IMR-90 (cell line): ENCODE measurements at regions not wholly inside any gene's neighbourhood (a gene's known extent, or its start where the extent isn't known, plus 50 kb on each side); places are given as distances from the start of the nearest gene placed in this dataset.

Experiments used
- ATAC-seq: fragments of 200-7000 bp; cut with Tn5 transposase; 2 replicates; pipeline ENCODE4 v1.9.1; 2020; ENCODE audit warnings: low read depth, mild to moderate bottlenecking, moderate library complexity
- BruUV-seq: library from RNA; stranded (reverse); fragments of 400-500 nt; replicated peaks from 2 replicates; lab custom pipeline; 2021; lab: Mats Ljungman, UMichigan
- CTCF ChIA-PET: fragments of 300-600 bp; formaldehyde crosslinking; extraction: SDS; loops from one replicate; lab custom pipeline; 2021; ENCODE audit warnings: antibody characterized with exemption; lab: Yijun Ruan, JAX
- POLR2A ChIA-PET: fragments of 300-600 bp; sonication (Branson Sonifier 250); formaldehyde crosslinking; loops from one replicate; lab custom pipeline; 2022; ENCODE audit warnings: antibody characterized with exemption; ENCODE audit not compliant: unreplicated experiment; lab: Charles Lee
- DNase-seq: peaks from one replicate; pipeline ENCODE4 v3.0.0; 2013
- H2AFZ ChIP-seq: replicated peaks from 2 replicates; pipeline ENCODE3; 2013; ENCODE audit warnings: low read length, mild to moderate bottlenecking; ENCODE audit not compliant: poor library complexity
- H2AK5ac ChIP-seq: 2 replicates; pipeline ENCODE4 v1.6.1; 2013; ENCODE audit warnings: low read depth, low read length, inconsistent platforms
- H2AK9ac ChIP-seq: replicated peaks from 2 replicates; pipeline ENCODE3; 2013; ENCODE audit warnings: mild to moderate bottlenecking, low read depth, low read length, moderate library complexity; ENCODE audit not compliant: poor library complexity
- H2BK120ac ChIP-seq: 2 replicates; pipeline ENCODE4 v1.6.1; 2013; ENCODE audit warnings: low read depth, low read length, inconsistent platforms
- H2BK15ac ChIP-seq: 3 replicates; pipeline ENCODE4 v1.6.1; 2013; ENCODE audit warnings: low read depth, low read length, inconsistent platforms
- H2BK20ac ChIP-seq: 2 replicates; pipeline ENCODE4 v1.6.1; 2013; ENCODE audit warnings: low read depth, mild to moderate bottlenecking, inconsistent platforms, low read length, moderate library complexity
- H2BK5ac ChIP-seq: 2 replicates; pipeline ENCODE4 v1.6.1; 2013; ENCODE audit warnings: mild to moderate bottlenecking, low read depth, low read length, inconsistent platforms; ENCODE audit not compliant: poor library complexity, severe bottlenecking
- H3K14ac ChIP-seq: replicated peaks from 2 replicates; pipeline ENCODE4 v1.6.1; 2013; ENCODE audit warnings: low read depth, low read length, inconsistent platforms
- H3K18ac ChIP-seq: 2 replicates; pipeline ENCODE4 v1.6.1; 2013; ENCODE audit warnings: low read depth, low read length, control low read depth
- H3K23ac ChIP-seq: 2 replicates; pipeline ENCODE4 v1.6.1; 2013; ENCODE audit warnings: low read depth, low read length, inconsistent platforms
- H3K27ac ChIP-seq: 2 replicates; pipeline ENCODE4 v1.5.1; 2013; ENCODE audit warnings: mild to moderate bottlenecking, control low read depth, low read length; ENCODE audit not compliant: insufficient read depth
- H3K27me3 ChIP-seq: 2 replicates; pipeline ENCODE4 v1.6.1; 2013; ENCODE audit warnings: low read length; ENCODE audit not compliant: control insufficient read depth, insufficient read depth
- H3K36me3 ChIP-seq: 2 replicates; pipeline ENCODE4 v1.6.1; 2013; ENCODE audit warnings: low read length, mixed read lengths; ENCODE audit not compliant: control insufficient read depth, insufficient read depth
- H3K4ac ChIP-seq: 2 replicates; pipeline ENCODE4 v1.6.1; 2013; ENCODE audit warnings: low read depth, low read length, inconsistent platforms
- H3K4me1 ChIP-seq: 2 replicates; pipeline ENCODE4 v1.6.1; 2013; ENCODE audit warnings: low read length, mixed read lengths; ENCODE audit not compliant: control insufficient read depth, insufficient read depth
- H3K4me2 ChIP-seq: 2 replicates; pipeline ENCODE4 v1.6.1; 2013; ENCODE audit warnings: low read depth, mild to moderate bottlenecking, control low read depth, low read length, moderate library complexity
- H3K4me3 ChIP-seq: 2 replicates; pipeline ENCODE4 v1.5.1; 2013; ENCODE audit warnings: low read depth, mild to moderate bottlenecking, control low read depth, low read length, moderate library complexity; ENCODE audit not compliant: insufficient read depth
- H3K56ac ChIP-seq: 2 replicates; pipeline ENCODE4 v1.6.1; 2013; ENCODE audit warnings: low read length, inconsistent platforms; ENCODE audit not compliant: insufficient read depth; ENCODE audit errors: extremely low read depth
- H3K79me1 ChIP-seq, 2 experiments: 2 replicates each; pipeline ENCODE4 v1.6.1; 2013; ENCODE audit warnings: low read length in 2 of 2, inconsistent platforms in 1 of 2, low read depth in 1 of 2
- H3K9ac ChIP-seq: 2 replicates; pipeline ENCODE4 v1.6.1; 2013; ENCODE audit warnings: low read depth, low read length, control low read depth
- H3K9me1 ChIP-seq: 2 replicates; pipeline ENCODE4 v1.6.1; 2013; ENCODE audit warnings: low read length, inconsistent platforms; ENCODE audit not compliant: insufficient read depth
- H3K9me3 ChIP-seq: 2 replicates; pipeline ENCODE4 v1.6.1; 2013; ENCODE audit warnings: low read length; ENCODE audit not compliant: control insufficient read depth, insufficient read depth
- H4K20me1 ChIP-seq: 2 replicates; pipeline ENCODE4 v1.6.1; 2013; ENCODE audit warnings: low read length, inconsistent platforms; ENCODE audit not compliant: insufficient read depth
- H4K5ac ChIP-seq: 2 replicates; pipeline ENCODE4 v1.6.1; 2013; ENCODE audit warnings: mild to moderate bottlenecking, low read depth, low read length, control low read depth
- H4K8ac ChIP-seq, 2 experiments: 2 replicates each; pipeline ENCODE4 v1.6.1; 2013; ENCODE audit warnings: low read depth in 2 of 2, low read length in 2 of 2, control low read depth in 1 of 2, inconsistent platforms in 1 of 2
- H4K91ac ChIP-seq: 2 replicates; pipeline ENCODE4 v1.6.1; 2013; ENCODE audit warnings: low read depth, low read length, inconsistent platforms; ENCODE audit not compliant: insufficient read depth
- BHLHE40 ChIP-seq: fragments of 150-350 bp; IDR thresholded peaks from 2 replicates; pipeline ENCODE4 v1.6.1; 2016; ENCODE audit warnings: mild to moderate bottlenecking, low read depth, low read length
- CEBPB ChIP-seq: IDR thresholded peaks from 2 replicates; pipeline ENCODE4 v1.6.1; 2012; ENCODE audit warnings: low read depth, low read length, improper control_type of control experiment
- CHD1 ChIP-seq: IDR thresholded peaks from 2 replicates; pipeline ENCODE4 v1.6.1; 2012; ENCODE audit warnings: low read depth, low read length, improper control_type of control experiment
- FOS ChIP-seq: fragments of 150-350 bp; IDR thresholded peaks from 2 replicates; pipeline ENCODE4 v1.6.1; 2016; ENCODE audit warnings: low read depth, low read length
- MAFK ChIP-seq: IDR thresholded peaks from 2 replicates; pipeline ENCODE4 v1.6.1; 2012; ENCODE audit warnings: low read depth, low read length, improper control_type of control experiment
- MAZ ChIP-seq: IDR thresholded peaks from 2 replicates; pipeline ENCODE4 v1.6.1; 2012; ENCODE audit warnings: low read depth, mild to moderate bottlenecking, low read length, improper control_type of control experiment, moderate library complexity, borderline replicate concordance
- MXI1 ChIP-seq: IDR thresholded peaks from 2 replicates; pipeline ENCODE4 v1.6.1; 2012; ENCODE audit warnings: low read depth, mild to moderate bottlenecking, low read length, moderate library complexity, borderline replicate concordance
- NFE2L2 ChIP-seq: fragments of 150-350 bp; IDR thresholded peaks from 2 replicates; pipeline ENCODE4 v1.6.1; 2016; ENCODE audit warnings: low read depth, mild to moderate bottlenecking, low read length
- POLR2A ChIP-seq: IDR thresholded peaks from 2 replicates; pipeline ENCODE4 v1.6.1; 2012; ENCODE audit warnings: mild to moderate bottlenecking, low read depth, low read length
- RAD21 ChIP-seq: IDR thresholded peaks from 2 replicates; pipeline ENCODE4 v1.6.1; 2012; ENCODE audit warnings: low read length, improper control_type of control experiment
- RCOR1 ChIP-seq: IDR thresholded peaks from 2 replicates; pipeline ENCODE4 v1.6.1; 2012; ENCODE audit warnings: mild to moderate bottlenecking, low read length, improper control_type of control experiment; ENCODE audit not compliant: insufficient replicate concordance
- RFX5 ChIP-seq: IDR thresholded peaks from 2 replicates; pipeline ENCODE4 v1.8.0; 2012; ENCODE audit warnings: low read depth, mild to moderate bottlenecking, low read length, moderate library complexity
- SMC3 ChIP-seq: fragments of 150-350 bp; IDR thresholded peaks from 2 replicates; pipeline ENCODE4 v1.6.1; 2016; ENCODE audit warnings: low read depth, mild to moderate bottlenecking, antibody characterized with exemption, low read length, moderate library complexity
- USF2 ChIP-seq: fragments of 150-350 bp; IDR thresholded peaks from 2 replicates; pipeline ENCODE4 v1.6.1; 2017; ENCODE audit warnings: mild to moderate bottlenecking, antibody characterized with exemption, low read length, low read depth
- WGBS, 2 experiments: methylation state at CpG; one replicate each; pipeline versions ENCODE4 v1.1.5 to v1.1.7; 2013; ENCODE audit warnings: missing lambda C conversion rate in 2 of 2; ENCODE audit not compliant: insufficient read length in 1 of 2; ENCODE audit errors: extremely low coverage in 2 of 2; 5-methylcytosine and 5-hydroxymethylcytosine counted together
- dilution Hi-C: fragments of 300-500 bp; cut with HindIII; formaldehyde crosslinking; loops from one replicate; pipeline ENCODE4 v1.14.3; 2018; ENCODE audit warnings: low sequenced_read_pairs; ENCODE audit not compliant: unreplicated experiment
- in situ Hi-C: fragments of 300-500 bp; cut with MboI; formaldehyde crosslinking; loops from 3 replicates; pipeline ENCODE4 v1.14.3; 2019; ENCODE audit warnings: low sequenced_read_pairs, inconsistent platforms, mixed read lengths
- intact Hi-C: fragments of 100-400 bp; cut with micrococcal nuclease; formaldehyde crosslinking; loops from 2 replicates; pipeline ENCODE4 v1.10.0; 2022
- TF ChIP-seq, protein P1 (sequence below): fragments of 150-350 bp; IDR thresholded peaks from 2 replicates; pipeline ENCODE4 v1.6.1; 2016; ENCODE audit warnings: low read depth, mild to moderate bottlenecking, low read length, moderate library complexity, borderline replicate concordance
- TF ChIP-seq, protein P2 (sequence below): conservative IDR thresholded peaks from 2 replicates; pipeline ENCODE4 v1.5.1; 2012; ENCODE audit warnings: mild to moderate bottlenecking, low read depth, low read length, improper control_type of control experiment

- POLR2A ChIA-PET: no interaction called here
- no peak overlapping the region for H3K14ac ChIP-seq
- WGBS, 2 experiments: no CpG with 5 or more reads among the region's 2 CpGs
- intact Hi-C loops: no loop called here
- no peaks in the 10 kb centered on the region for H3K79me1 ChIP-seq
- no peaks in the 10 kb centered on the region for H3K36me3 ChIP-seq
- DNase-seq: no peak
- H4K20me1 ChIP-seq: no peaks in the 10 kb centered on the region
- H2AK9ac ChIP-seq: no peak overlapping the region
- H2BK15ac ChIP-seq: no peak overlapping the region
- no peak for ATAC-seq
- H3K18ac ChIP-seq: no peak overlapping the region
- H3K27me3 ChIP-seq: no peaks in the 10 kb centered on the region
- no peak overlapping the region for H3K27ac ChIP-seq
- no peak overlapping the region for H3K4ac ChIP-seq
- no peak overlapping the region for H3K4me3 ChIP-seq
- no peak overlapping the region for H3K4me2 ChIP-seq
- H3K23ac ChIP-seq: no peak overlapping the region
- no peaks in the 10 kb centered on the region for H3K4me1 ChIP-seq
- TF ChIP-seq RAD21: no peak
- TF ChIP-seq, protein P1, sequence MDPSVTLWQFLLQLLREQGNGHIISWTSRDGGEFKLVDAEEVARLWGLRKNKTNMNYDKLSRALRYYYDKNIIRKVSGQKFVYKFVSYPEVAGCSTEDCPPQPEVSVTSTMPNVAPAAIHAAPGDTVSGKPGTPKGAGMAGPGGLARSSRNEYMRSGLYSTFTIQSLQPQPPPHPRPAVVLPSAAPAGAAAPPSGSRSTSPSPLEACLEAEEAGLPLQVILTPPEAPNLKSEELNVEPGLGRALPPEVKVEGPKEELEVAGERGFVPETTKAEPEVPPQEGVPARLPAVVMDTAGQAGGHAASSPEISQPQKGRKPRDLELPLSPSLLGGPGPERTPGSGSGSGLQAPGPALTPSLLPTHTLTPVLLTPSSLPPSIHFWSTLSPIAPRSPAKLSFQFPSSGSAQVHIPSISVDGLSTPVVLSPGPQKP: no peak
- TF ChIP-seq MXI1: no peak
- TF ChIP-seq CEBPB: no peak
- TF ChIP-seq, protein P2, sequence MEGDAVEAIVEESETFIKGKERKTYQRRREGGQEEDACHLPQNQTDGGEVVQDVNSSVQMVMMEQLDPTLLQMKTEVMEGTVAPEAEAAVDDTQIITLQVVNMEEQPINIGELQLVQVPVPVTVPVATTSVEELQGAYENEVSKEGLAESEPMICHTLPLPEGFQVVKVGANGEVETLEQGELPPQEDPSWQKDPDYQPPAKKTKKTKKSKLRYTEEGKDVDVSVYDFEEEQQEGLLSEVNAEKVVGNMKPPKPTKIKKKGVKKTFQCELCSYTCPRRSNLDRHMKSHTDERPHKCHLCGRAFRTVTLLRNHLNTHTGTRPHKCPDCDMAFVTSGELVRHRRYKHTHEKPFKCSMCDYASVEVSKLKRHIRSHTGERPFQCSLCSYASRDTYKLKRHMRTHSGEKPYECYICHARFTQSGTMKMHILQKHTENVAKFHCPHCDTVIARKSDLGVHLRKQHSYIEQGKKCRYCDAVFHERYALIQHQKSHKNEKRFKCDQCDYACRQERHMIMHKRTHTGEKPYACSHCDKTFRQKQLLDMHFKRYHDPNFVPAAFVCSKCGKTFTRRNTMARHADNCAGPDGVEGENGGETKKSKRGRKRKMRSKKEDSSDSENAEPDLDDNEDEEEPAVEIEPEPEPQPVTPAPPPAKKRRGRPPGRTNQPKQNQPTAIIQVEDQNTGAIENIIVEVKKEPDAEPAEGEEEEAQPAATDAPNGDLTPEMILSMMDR: no peak
- no peak for TF ChIP-seq FOS
- no peak for TF ChIP-seq RFX5
- no peak for TF ChIP-seq RCOR1
- TF ChIP-seq USF2: no peak
- TF ChIP-seq POLR2A: no peak
- no peak for TF ChIP-seq SMC3
- TF ChIP-seq MAZ: no peak
- no peak for TF ChIP-seq BHLHE40
- TF ChIP-seq NFE2L2: no peak
- no peak for TF ChIP-seq CHD1
- TF ChIP-seq MAFK: no peak
- H2AK5ac ChIP-seq: no peak overlapping the region
- no peak overlapping the region for H4K5ac ChIP-seq
- BruUV-seq: no TSS peak
- in situ Hi-C loops: no loop called here
- no peak overlapping the region for H2BK120ac ChIP-seq
- H2AFZ ChIP-seq: no peak overlapping the region
- no peak overlapping the region for H3K9ac ChIP-seq
- dilution Hi-C loops: no loop called here
- H2BK5ac ChIP-seq: no peak overlapping the region
- no peak overlapping the region for H3K56ac ChIP-seq
- H3K9me1 ChIP-seq: no peaks in the 10 kb centered on the region
- H3K9me3 ChIP-seq: no peaks in the 10 kb centered on the region
- no peak overlapping the region for H2BK20ac ChIP-seq
- H4K91ac ChIP-seq: no peak overlapping the region
- CTCF ChIA-PET: no interaction called here
- no peak overlapping the region for H4K8ac ChIP-seq
These were observed 1209.6 kb downstream of the ZPLD1 start for GRCh38 chr3:103644450-103644849.
